Endodermal cell (in vitro differentiated cells): ENCODE measurements at regions not wholly inside any gene's neighbourhood (a gene's known extent, or its start where the extent isn't known, plus 50 kb on each side); places are given as distances from the start of the nearest gene placed in this dataset.
"Not testable (repeated sequence)": the region's sequence is repeated elsewhere in the genome, so short reads cannot be mapped to it uniquely, and the experiment has no call there.

Experiments used
- DNase-seq: peaks from one replicate; pipeline ENCODE4 v3.0.0-alpha.2; 2017
- H3K27ac ChIP-seq: 2 replicates; pipeline ENCODE4 v1.5.1; 2013; ENCODE audit warnings: mild to moderate bottlenecking, low read depth, low read length, moderate library complexity
- H3K27me3 ChIP-seq: 2 replicates; pipeline ENCODE4 v1.6.1; 2013; ENCODE audit warnings: mild to moderate bottlenecking, low read length, moderate library complexity; ENCODE audit not compliant: insufficient read depth, control insufficient read depth, poor library complexity, severe bottlenecking
- H3K36me3 ChIP-seq: 2 replicates; pipeline ENCODE4 v1.7.0; 2013; ENCODE audit warnings: mild to moderate bottlenecking, low read length, moderate library complexity; ENCODE audit not compliant: control insufficient read depth, insufficient read depth
- H3K4me1 ChIP-seq: one replicate; pipeline ENCODE4 v1.7.0; 2013; ENCODE audit warnings: low read length; ENCODE audit not compliant: control insufficient read depth, insufficient read depth
- H3K4me3 ChIP-seq: 2 replicates; pipeline ENCODE4 v1.5.1; 2013; ENCODE audit warnings: mild to moderate bottlenecking, low read length, moderate library complexity
- H3K9ac ChIP-seq: 2 replicates; pipeline ENCODE4 v1.6.1; 2013; ENCODE audit warnings: mild to moderate bottlenecking, low read length, moderate library complexity; ENCODE audit not compliant: poor library complexity, severe bottlenecking; ENCODE audit errors: extremely low read depth
- H3K9me3 ChIP-seq: 2 replicates; pipeline ENCODE4 v1.6.1; 2013; ENCODE audit warnings: mild to moderate bottlenecking, low read length, moderate library complexity; ENCODE audit not compliant: control insufficient read depth
- H3K27ac Mint-ChIP-seq: 2 replicates; pipeline ENCODE4 v1.8.0; 2020; ENCODE audit warnings: mixed read lengths
- H3K27me3 Mint-ChIP-seq: 2 replicates; pipeline ENCODE4 v1.8.0; 2021; ENCODE audit warnings: mild to moderate bottlenecking, mixed read lengths; ENCODE audit not compliant: insufficient read depth
- H3K36me3 Mint-ChIP-seq: 2 replicates; pipeline ENCODE4 v1.8.0; 2020; ENCODE audit warnings: low read depth, mixed read lengths
- H3K4me1 Mint-ChIP-seq: 2 replicates; pipeline ENCODE4 v1.8.0; 2020; ENCODE audit warnings: mixed read lengths
- H3K4me3 Mint-ChIP-seq: 2 replicates; pipeline ENCODE4 v1.8.0; 2020; ENCODE audit warnings: mild to moderate bottlenecking, moderate library complexity, mixed read lengths
- H3K9me3 Mint-ChIP-seq: 2 replicates; pipeline ENCODE4 v1.8.0; 2020; ENCODE audit warnings: mild to moderate bottlenecking, mixed read lengths
- CTCF ChIP-seq: fragments of 200-600 bp; sonication (generic); conservative IDR thresholded peaks from 2 replicates; pipeline ENCODE4 v1.5.0; 2021; ENCODE audit warnings: antibody characterized with exemption, mild to moderate bottlenecking
- WGBS, 2 experiments: methylation state at CpG; one replicate each; pipeline versions ENCODE4 v1.1.5 to v1.1.7; 2013; ENCODE audit warnings: missing lambda C conversion rate in 2 of 2, mixed read lengths in 1 of 2; ENCODE audit not compliant: insufficient coverage in 1 of 2, insufficient read length in 1 of 2; 5-methylcytosine and 5-hydroxymethylcytosine counted together

- Mint-ChIP-seq H3K27me3 (peaks cover 2% of the 10 kb centered on the region), H3K9me3 (no peaks in the 10 kb centered on the region), H3K36me3 (no peaks in the 10 kb centered on the region), H3K4me1 (no peaks in the 10 kb centered on the region), H3K4me3 (no peak overlapping the region), H3K27ac (no peak overlapping the region)
- TF ChIP-seq CTCF = no peak
- H3K36me3 ChIP-seq = no peaks in the 10 kb centered on the region
- DNase-seq = no peak
- no peaks in the 10 kb centered on the region for H3K27me3 ChIP-seq
- H3K27ac ChIP-seq = no peak overlapping the region
- no peak overlapping the region for H3K9ac ChIP-seq
- no peaks in the 10 kb centered on the region for H3K9me3 ChIP-seq
- WGBS, 2 experiments = 96% methylated on average over 69 to 86 of the region's 86 CpGs
- no peak overlapping the region for H3K4me3 ChIP-seq
- H3K4me1 ChIP-seq = no peaks in the 10 kb centered on the region
These were observed 122.9 kb upstream of the KCTD7 start for GRCh38 chr7:66505531-66506451.

- H3K4me3 ChIP-seq, H3K4me1 ChIP-seq, H3K36me3 Mint-ChIP-seq, H3K9me3 Mint-ChIP-seq, H3K9me3 ChIP-seq, H3K27me3 Mint-ChIP-seq, H3K27me3 ChIP-seq, H3K9ac ChIP-seq, H3K4me1 Mint-ChIP-seq, H3K27ac ChIP-seq, H3K36me3 ChIP-seq, H3K27ac Mint-ChIP-seq, H3K4me3 Mint-ChIP-seq, DNase-seq: not testable (repeated sequence)
- WGBS, 2 experiments = 88 to 89% methylated on average over 10 of the region's 10 CpGs
These were observed 122.0 kb upstream of the KCTD7 start for GRCh38 chr7:66506703-66507102.

- Histone ChIP-seq H3K27me3 (no peaks in the 10 kb centered on the region), H3K36me3 (no peaks in the 10 kb centered on the region), H3K4me1 (no peaks in the 10 kb centered on the region), H3K27ac (no peak overlapping the region), H3K9me3 (no peaks in the 10 kb centered on the region), H3K4me3 (no peak overlapping the region), H3K9ac (no peak overlapping the region)
- peaks cover 2% of the 10 kb centered on the region for H3K27me3 Mint-ChIP-seq
- TF ChIP-seq CTCF = no peak
- no peak overlapping the region for H3K27ac Mint-ChIP-seq
- no peaks in the 10 kb centered on the region for H3K4me1 Mint-ChIP-seq
- no peaks in the 10 kb centered on the region for H3K36me3 Mint-ChIP-seq
- H3K9me3 Mint-ChIP-seq = no peaks in the 10 kb centered on the region
- no peak overlapping the region for H3K4me3 Mint-ChIP-seq
- WGBS, 2 experiments = 93 to 94% methylated on average over 5 to 7 of the region's 9 CpGs
- no peak for DNase-seq
These were observed 120.9 kb upstream of the KCTD7 start for GRCh38 chr7:66507764-66508296.
